LNCAP (cell line): ENCODE measurements at regions not wholly inside any gene's neighbourhood (a gene's known extent, or its start where the extent isn't known, plus 50 kb on each side); places are given as distances from the start of the nearest gene placed in this dataset.

Experiments
- TF ChIP-seq, protein P1 (sequence below): fragments of 450-650 bp; IDR thresholded peaks from 2 replicates; pipeline ENCODE4 v1.5.1; 2017; ENCODE audit warnings: mild to moderate bottlenecking

DNA sequence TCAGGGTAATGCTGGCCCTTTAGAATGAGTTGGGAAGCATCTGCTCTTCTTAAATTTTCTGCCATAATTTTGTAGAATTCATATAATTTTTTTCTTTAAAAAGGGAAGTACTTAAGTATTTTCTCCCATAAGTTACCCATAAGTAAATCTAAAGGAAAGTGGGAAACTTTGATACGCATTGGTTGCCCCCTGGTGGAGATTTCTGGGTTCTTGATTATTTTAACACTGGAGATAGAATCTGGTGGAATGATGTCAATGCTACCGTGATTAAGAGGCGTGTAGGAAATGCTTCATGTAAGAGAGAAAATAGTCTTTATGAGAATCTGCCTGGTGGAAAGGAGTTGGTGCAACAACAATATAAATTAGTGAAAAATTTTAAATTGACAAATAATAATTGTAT lies 65.6 kb downstream of the OR4F15 start:
- TF ChIP-seq, protein P1, sequence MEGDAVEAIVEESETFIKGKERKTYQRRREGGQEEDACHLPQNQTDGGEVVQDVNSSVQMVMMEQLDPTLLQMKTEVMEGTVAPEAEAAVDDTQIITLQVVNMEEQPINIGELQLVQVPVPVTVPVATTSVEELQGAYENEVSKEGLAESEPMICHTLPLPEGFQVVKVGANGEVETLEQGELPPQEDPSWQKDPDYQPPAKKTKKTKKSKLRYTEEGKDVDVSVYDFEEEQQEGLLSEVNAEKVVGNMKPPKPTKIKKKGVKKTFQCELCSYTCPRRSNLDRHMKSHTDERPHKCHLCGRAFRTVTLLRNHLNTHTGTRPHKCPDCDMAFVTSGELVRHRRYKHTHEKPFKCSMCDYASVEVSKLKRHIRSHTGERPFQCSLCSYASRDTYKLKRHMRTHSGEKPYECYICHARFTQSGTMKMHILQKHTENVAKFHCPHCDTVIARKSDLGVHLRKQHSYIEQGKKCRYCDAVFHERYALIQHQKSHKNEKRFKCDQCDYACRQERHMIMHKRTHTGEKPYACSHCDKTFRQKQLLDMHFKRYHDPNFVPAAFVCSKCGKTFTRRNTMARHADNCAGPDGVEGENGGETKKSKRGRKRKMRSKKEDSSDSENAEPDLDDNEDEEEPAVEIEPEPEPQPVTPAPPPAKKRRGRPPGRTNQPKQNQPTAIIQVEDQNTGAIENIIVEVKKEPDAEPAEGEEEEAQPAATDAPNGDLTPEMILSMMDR: peak; percentile 31; the same call in 1 of the 2 replicates
